SU-DHL-6 (cell line): ENCODE measurements at regions not wholly inside any gene's neighbourhood (a gene's known extent, or its start where the extent isn't known, plus 50 kb on each side); places are given as distances from the start of the nearest gene placed in this dataset.

ENCODE experiments used
- H2AFZ ChIP-seq: fragments of 200-600 bp; sonication (generic); 2 replicates; pipeline ENCODE4 v1.6.1; 2014; ENCODE audit warnings: low read depth, mild to moderate bottlenecking, moderate library complexity, mixed read lengths, antibody characterized with exemption, low read length; ENCODE audit not compliant: severe bottlenecking
- H3F3A ChIP-seq: fragments of 200-600 bp; shearing (Covaris generic); 2 replicates; pipeline ENCODE4 v1.6.0; 2016; ENCODE audit warnings: antibody characterized with exemption, mild to moderate bottlenecking; ENCODE audit not compliant: insufficient read depth
- H3K27ac ChIP-seq: fragments of 200-600 bp; sonication (generic); 2 replicates; pipeline ENCODE4 v1.5.1; 2016; ENCODE audit warnings: low read depth, mild to moderate bottlenecking, low read length, moderate library complexity, mixed read lengths
- H3K27me3 ChIP-seq: fragments of 200-600 bp; sonication (generic), shearing (Covaris generic); 2 replicates; pipeline ENCODE4 v1.6.0; 2014; ENCODE audit warnings: mild to moderate bottlenecking, low read length
- H3K36me3 ChIP-seq: fragments of 200-600 bp; sonication (generic); 2 replicates; pipeline ENCODE4 v1.6.1; 2014; ENCODE audit warnings: mild to moderate bottlenecking, low read length, mixed read lengths
- H3K4me2 ChIP-seq: fragments of 300-600, 200-600 bp; shearing (Covaris generic), sonication (generic); 2 replicates; pipeline ENCODE4 v1.6.0; 2014; ENCODE audit warnings: low read length, low read depth, mild to moderate bottlenecking; ENCODE audit not compliant: poor library complexity, severe bottlenecking
- H3K4me3 ChIP-seq: fragments of 200-600 bp; sonication (generic); 2 replicates; pipeline ENCODE4 v1.5.1; 2014; ENCODE audit warnings: antibody characterized with exemption, low read length, mild to moderate bottlenecking, mixed read lengths; ENCODE audit not compliant: insufficient read depth, poor library complexity, severe bottlenecking
- H3K79me2 ChIP-seq: fragments of 200-600 bp; sonication (generic); 2 replicates; pipeline ENCODE4 v1.6.1; 2014; ENCODE audit warnings: mild to moderate bottlenecking, low read length, moderate library complexity; ENCODE audit not compliant: insufficient read depth
- H3K9ac ChIP-seq: fragments of 200-600 bp; sonication (generic); 2 replicates; pipeline ENCODE4 v1.7.0; 2014; ENCODE audit warnings: mild to moderate bottlenecking, low read length
- H3K9me2 ChIP-seq: fragments of 200-600 bp; sonication (generic); replicated peaks from 2 replicates; pipeline ENCODE4 v1.6.1; 2014; ENCODE audit warnings: low read length; ENCODE audit not compliant: insufficient read depth
- H3K9me3 ChIP-seq: fragments of 200-600 bp; sonication (generic); 2 replicates; pipeline ENCODE4 v1.6.1; 2014; ENCODE audit warnings: low read length, mixed read lengths; ENCODE audit not compliant: insufficient read depth
- H4K20me1 ChIP-seq: fragments of 200-600 bp; sonication (generic); 2 replicates; pipeline ENCODE4 v1.6.1; 2014; ENCODE audit warnings: low read depth, mild to moderate bottlenecking, antibody characterized with exemption, low read length, moderate library complexity, mixed read lengths
- CTCF ChIP-seq: fragments of 200-600 bp; sonication (generic); IDR thresholded peaks from one replicate; pipeline ENCODE4 v1.5.1; 2017; ENCODE audit warnings: antibody characterized with exemption, mild to moderate bottlenecking, low read length, moderate library complexity; ENCODE audit not compliant: insufficient read depth, poor library complexity, severe bottlenecking
- EZH2phosphoT487 ChIP-seq: fragments of 200-600 bp; sonication (generic), shearing (Covaris generic); conservative IDR thresholded peaks from 2 replicates; pipeline ENCODE4 v1.6.1; 2018; ENCODE audit warnings: mild to moderate bottlenecking, antibody characterized with exemption, low read length, moderate library complexity, mixed read lengths

- no peak overlapping the region for H3K27ac ChIP-seq
- H3K27me3 ChIP-seq: no peaks in the 10 kb centered on the region
- no peak overlapping the region for H3K4me2 ChIP-seq
- H4K20me1 ChIP-seq: no peaks in the 10 kb centered on the region
- H3K36me3 ChIP-seq: no peaks in the 10 kb centered on the region
- no peak overlapping the region for H3K9ac ChIP-seq
- TF ChIP-seq CTCF: no peak
- no peak overlapping the region for H2AFZ ChIP-seq
- no peaks in the 10 kb centered on the region for H3K9me3 ChIP-seq
- no peaks in the 10 kb centered on the region for H3K79me2 ChIP-seq
- H3K9me2 ChIP-seq: no peaks in the 10 kb centered on the region; the same call in 1 of the 2 replicates
- no peaks in the 10 kb centered on the region for H3F3A ChIP-seq
- H3K4me3 ChIP-seq: no peak overlapping the region
These were observed 226.0 kb downstream of the TPBG start for GRCh38 chr6:82589509-82590206.

- H3K9me2 ChIP-seq: no peaks in the 10 kb centered on the region; the same call in 1 of the 2 replicates
- TF ChIP-seq CTCF: no peak
- no peak for TF ChIP-seq EZH2phosphoT487
- no peaks in the 10 kb centered on the region for H4K20me1 ChIP-seq
- H3K9me3 ChIP-seq: no peaks in the 10 kb centered on the region
- H3F3A ChIP-seq: no peaks in the 10 kb centered on the region
- no peak overlapping the region for H2AFZ ChIP-seq
- H3K36me3 ChIP-seq: no peaks in the 10 kb centered on the region
- no peaks in the 10 kb centered on the region for H3K79me2 ChIP-seq
- H3K9ac ChIP-seq: no peak overlapping the region
- no peak overlapping the region for H3K27ac ChIP-seq
- no peaks in the 10 kb centered on the region for H3K27me3 ChIP-seq
- no peak overlapping the region for H3K4me3 ChIP-seq
- H3K4me2 ChIP-seq: no peak overlapping the region
These were observed 233.6 kb downstream of the TPBG start for GRCh38 chr6:82597201-82597600.

GRCh38 chr6:82602776-82603175 lies 239.2 kb downstream of the TPBG start:
- TF ChIP-seq CTCF: no peak
- TF ChIP-seq EZH2phosphoT487: no peak

GRCh38 chr6:82603871-82604270 lies 240.3 kb downstream of the TPBG start:
- no peak overlapping the region for H3K9ac ChIP-seq
- no peak for TF ChIP-seq CTCF
- TF ChIP-seq EZH2phosphoT487: no peak
- no peak overlapping the region for H2AFZ ChIP-seq
- H3K4me2 ChIP-seq: no peak overlapping the region
- no peak overlapping the region for H3K27ac ChIP-seq
- H3K4me3 ChIP-seq: no peak overlapping the region
- no peaks in the 10 kb centered on the region for H3K79me2 ChIP-seq
- H3K36me3 ChIP-seq: no peaks in the 10 kb centered on the region
- no peaks in the 10 kb centered on the region for H3K9me2 ChIP-seq
- no peaks in the 10 kb centered on the region for H3K9me3 ChIP-seq
- no peaks in the 10 kb centered on the region for H3K27me3 ChIP-seq
- H4K20me1 ChIP-seq: no peaks in the 10 kb centered on the region
- no peaks in the 10 kb centered on the region for H3F3A ChIP-seq

More at GRCh38 chr6:82602776-82603175, 239.2 kb downstream of the TPBG start:
- Histone ChIP-seq H3K9me3 (no peaks in the 10 kb centered on the region), H3K9me2 (no peaks in the 10 kb centered on the region), H2AFZ (no peak overlapping the region), H3K27me3 (no peaks in the 10 kb centered on the region), H3K27ac (no peak overlapping the region), H3K79me2 (no peaks in the 10 kb centered on the region), H3K9ac (no peak overlapping the region), H3K36me3 (no peaks in the 10 kb centered on the region), H4K20me1 (no peaks in the 10 kb centered on the region), H3K4me3 (no peak overlapping the region), H3F3A (no peaks in the 10 kb centered on the region), H3K4me2 (no peak overlapping the region)
